NCI-H2196 treated with DMSO at 0.1 percent for 48 hours (cell line): ENCODE measurements at regions not wholly inside any gene's neighbourhood (a gene's known extent, or its start where the extent isn't known, plus 50 kb on each side); places are given as distances from the start of the nearest gene placed in this dataset.

Source experiments
- DNase-seq: peaks from one replicate; lab custom pipeline; 2025; ENCODE audit not compliant: unreplicated experiment; lab: John Stamatoyannopoulos, UW

GRCh38 chr22:25365491-25366261 is 146.2 kb downstream of the CRYBB2 start:
- DNase-seq = no peak

- DNase-seq = no peak
Observed at GRCh38 chr22:25366408-25366807, 147.0 kb downstream of the CRYBB2 start.

- DNase-seq = no peak
Observed at GRCh38 chr22:25366876-25367466, 147.5 kb downstream of the CRYBB2 start.

- no peak for DNase-seq
Observed at GRCh38 chr22:25367756-25368155, 148.3 kb downstream of the CRYBB2 start.

- DNase-seq = no peak
Observed at GRCh38 chr22:25368271-25368670, 148.8 kb downstream of the CRYBB2 start.

- no peak for DNase-seq
Observed at GRCh38 chr22:25369041-25369440, 149.6 kb downstream of the CRYBB2 start.

GRCh38 chr22:25370322-25370721 is 150.9 kb downstream of the CRYBB2 start:
- DNase-seq = no peak

- DNase-seq = no peak
Observed at GRCh38 chr22:25372000-25372595, 152.7 kb downstream of the CRYBB2 start.

- no peak for DNase-seq
Observed at GRCh38 chr22:25373961-25374360, 154.5 kb downstream of the CRYBB2 start.

- DNase-seq = no peak
Observed at GRCh38 chr22:25374869-25375268, 155.4 kb downstream of the CRYBB2 start.

- no peak for DNase-seq
Observed at GRCh38 chr22:25375683-25376082, 156.2 kb downstream of the CRYBB2 start.

- no peak for DNase-seq
Observed at GRCh38 chr22:25377699-25378098, 158.3 kb downstream of the CRYBB2 start.

GRCh38 chr22:25380122-25380747 is 160.8 kb downstream of the CRYBB2 start:
- no peak for DNase-seq

- no peak for DNase-seq
Observed at GRCh38 chr22:25382762-25383161, 163.3 kb downstream of the CRYBB2 start.

GRCh38 chr22:25383278-25383820 is 163.9 kb downstream of the CRYBB2 start:
- DNase-seq = no peak

GRCh38 chr22:25383892-25384291 is 164.5 kb downstream of the CRYBB2 start:
- DNase-seq = no peak

GRCh38 chr22:25386538-25386884 is 167.1 kb downstream of the CRYBB2 start:
- no peak for DNase-seq

GRCh38 chr22:25388415-25388814 is 169.0 kb downstream of the CRYBB2 start:
- DNase-seq = no peak

GRCh38 chr22:25388866-25389540 is 169.6 kb downstream of the CRYBB2 start:
- no peak for DNase-seq

- DNase-seq = no peak
Observed at GRCh38 chr22:25389541-25389919, 170.1 kb downstream of the CRYBB2 start.
